Fibroblast of lung (primary cell): ENCODE measurements at regions not wholly inside any gene's neighbourhood (a gene's known extent, or its start where the extent isn't known, plus 50 kb on each side); places are given as distances from the start of the nearest gene placed in this dataset.
A peak's percentile ranks its signal among the peaks of the same experiment; 100 is the strongest.

Experiments used
- DNase-seq, 2 donors: peaks; one replicate each; pipeline versions ENCODE4 v3.0.0 to v3.0.0-alpha.2; 2010; ENCODE audit warnings: low read depth in 2 of 2
- H2AFZ ChIP-seq: 2 replicates; pipeline ENCODE4 v1.5.1; 2012; ENCODE audit warnings: low read length, control low read depth, inconsistent platforms
- H3K27ac ChIP-seq: 2 replicates; pipeline ENCODE4 v1.5.1; 2011; ENCODE audit warnings: low read length, control low read depth; ENCODE audit not compliant: insufficient read depth
- H3K27me3 ChIP-seq: 2 replicates; pipeline ENCODE4 v1.5.1; 2011; ENCODE audit warnings: mild to moderate bottlenecking, low read length; ENCODE audit not compliant: control insufficient read depth, insufficient read depth
- H3K36me3 ChIP-seq: 2 replicates; pipeline ENCODE4 v1.5.1; 2011; ENCODE audit warnings: low read length; ENCODE audit not compliant: control insufficient read depth, insufficient read depth
- H3K4me1 ChIP-seq: 2 replicates; pipeline ENCODE4 v1.5.1; 2011; ENCODE audit warnings: low read length; ENCODE audit not compliant: control insufficient read depth, insufficient read depth; ENCODE audit errors: extremely low read depth
- H3K4me2 ChIP-seq: 2 replicates; pipeline ENCODE4 v1.5.1; 2011; ENCODE audit warnings: low read length, control low read depth; ENCODE audit not compliant: insufficient read depth; ENCODE audit errors: extremely low read depth
- H3K4me3 ChIP-seq, 4 experiments: fragments of 200-600 bp in 1 of 4; sonication (generic) in 1 of 4; replicated peaks in 1 of 4; 2 replicates each; pipeline ENCODE4 v1.5.1; 2011 to 2016; ENCODE audit warnings: low read length in 4 of 4, low read depth in 3 of 4, mild to moderate bottlenecking in 3 of 4, control low read depth in 2 of 4, inconsistent platforms in 1 of 4, mixed read lengths in 1 of 4; ENCODE audit not compliant: insufficient read depth in 1 of 4; ENCODE audit errors: control extremely low read depth in 1 of 4
- H3K79me2 ChIP-seq: 2 replicates; pipeline ENCODE4 v1.5.1; 2012; ENCODE audit warnings: mild to moderate bottlenecking, low read length, inconsistent platforms; ENCODE audit not compliant: control insufficient read depth, insufficient read depth
- H3K9ac ChIP-seq: 2 replicates; pipeline ENCODE4 v1.5.1; 2011; ENCODE audit warnings: mild to moderate bottlenecking, low read length, control low read depth; ENCODE audit not compliant: insufficient read depth
- H3K9me3 ChIP-seq: 2 replicates; pipeline ENCODE4 v1.5.1; 2012; ENCODE audit warnings: low read depth, low read length; ENCODE audit not compliant: control insufficient read depth, insufficient read depth
- H4K20me1 ChIP-seq: 2 replicates; pipeline ENCODE4 v1.5.1; 2011; ENCODE audit warnings: low read length; ENCODE audit not compliant: control insufficient read depth, insufficient read depth; ENCODE audit errors: extremely low read depth
- EZH2 ChIP-seq: IDR thresholded peaks from 2 replicates; pipeline ENCODE4 v1.5.1; 2012; ENCODE audit warnings: low read length, control low read depth, mild to moderate bottlenecking; ENCODE audit errors: missing control alignments
- TF ChIP-seq, protein P1 (sequence below), 2 donors: IDR thresholded peaks in 1 of 2; conservative IDR thresholded peaks in 1 of 2; 1 replicate in 1 of 2; 2 replicates in 1 of 2; pipeline ENCODE4 v1.5.1; 2011 to 2012; ENCODE audit warnings: low read length in 2 of 2, control low read depth in 1 of 2, inconsistent platforms in 1 of 2, low read depth in 1 of 2, mild to moderate bottlenecking in 1 of 2

GRCh38 chr2:118675531-118675930 lies 171.9 kb downstream of the EN1 start:
- Histone ChIP-seq H3K9me3 (no peaks in the 10 kb centered on the region), H3K36me3 (no peaks in the 10 kb centered on the region)

DNA sequence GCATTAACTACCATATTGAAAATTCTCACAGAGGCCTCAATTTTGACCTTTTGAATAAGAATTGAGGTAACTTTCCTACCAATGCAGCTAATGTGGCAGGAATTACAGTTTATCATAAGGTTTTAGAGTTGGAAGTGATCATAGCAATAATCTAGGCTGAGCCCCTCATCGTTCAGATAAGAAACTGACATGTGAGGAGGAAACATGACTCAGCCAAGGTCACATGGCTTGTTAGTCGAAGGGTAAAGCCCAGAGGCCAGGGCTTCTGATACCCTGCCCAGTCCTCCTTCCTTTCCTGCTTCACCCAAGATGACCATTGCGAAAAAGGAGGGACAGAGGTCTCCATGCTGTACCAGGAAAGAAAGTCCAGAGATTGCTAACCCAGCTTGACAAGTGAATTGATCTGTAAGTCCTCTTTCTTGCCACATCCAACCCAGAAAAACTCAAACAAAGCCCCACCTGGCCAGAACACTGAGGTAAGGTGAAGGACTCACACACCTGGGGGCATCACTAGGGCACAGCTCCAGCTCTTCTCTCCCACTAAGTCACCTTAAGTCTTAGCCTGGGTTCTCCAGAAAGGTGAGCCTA lies 174.8 kb downstream of the EN1 start:
- Histone ChIP-seq H3K4me3 (no peak overlapping the region), H3K27ac (no peak overlapping the region), H3K4me2 (no peak overlapping the region), H3K36me3 (no peaks in the 10 kb centered on the region), H3K4me1 (peaks cover 19% of the 10 kb centered on the region), H3K9me3 (no peaks in the 10 kb centered on the region), H4K20me1 (no peaks in the 10 kb centered on the region), H3K27me3 (no peaks in the 10 kb centered on the region), H2AFZ (no peak overlapping the region), H3K9ac (no peak overlapping the region), H3K79me2 (no peaks in the 10 kb centered on the region)
- peak; percentile 21 to 45 for DNase-seq
- no peak for TF ChIP-seq EZH2
- TF ChIP-seq, protein P1, sequence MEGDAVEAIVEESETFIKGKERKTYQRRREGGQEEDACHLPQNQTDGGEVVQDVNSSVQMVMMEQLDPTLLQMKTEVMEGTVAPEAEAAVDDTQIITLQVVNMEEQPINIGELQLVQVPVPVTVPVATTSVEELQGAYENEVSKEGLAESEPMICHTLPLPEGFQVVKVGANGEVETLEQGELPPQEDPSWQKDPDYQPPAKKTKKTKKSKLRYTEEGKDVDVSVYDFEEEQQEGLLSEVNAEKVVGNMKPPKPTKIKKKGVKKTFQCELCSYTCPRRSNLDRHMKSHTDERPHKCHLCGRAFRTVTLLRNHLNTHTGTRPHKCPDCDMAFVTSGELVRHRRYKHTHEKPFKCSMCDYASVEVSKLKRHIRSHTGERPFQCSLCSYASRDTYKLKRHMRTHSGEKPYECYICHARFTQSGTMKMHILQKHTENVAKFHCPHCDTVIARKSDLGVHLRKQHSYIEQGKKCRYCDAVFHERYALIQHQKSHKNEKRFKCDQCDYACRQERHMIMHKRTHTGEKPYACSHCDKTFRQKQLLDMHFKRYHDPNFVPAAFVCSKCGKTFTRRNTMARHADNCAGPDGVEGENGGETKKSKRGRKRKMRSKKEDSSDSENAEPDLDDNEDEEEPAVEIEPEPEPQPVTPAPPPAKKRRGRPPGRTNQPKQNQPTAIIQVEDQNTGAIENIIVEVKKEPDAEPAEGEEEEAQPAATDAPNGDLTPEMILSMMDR (conservative IDR thresholded peaks at IDR 0.05 in 1 of 2, IDR thresholded peaks at IDR 0.05 in 1 of 2; ENCODE audit: low read depth in 1 of 2, low read length in 2 of 2) = no peak

More at GRCh38 chr2:118675531-118675930, 171.9 kb downstream of the EN1 start:
- TF ChIP-seq, protein P1 (conservative IDR thresholded peaks at IDR 0.05 in 1 of 2, IDR thresholded peaks at IDR 0.05 in 1 of 2; ENCODE audit: low read depth in 1 of 2, low read length in 2 of 2) = no peak
- no peak for TF ChIP-seq EZH2
- H3K79me2 ChIP-seq = no peaks in the 10 kb centered on the region
- H4K20me1 ChIP-seq = no peaks in the 10 kb centered on the region
- no peak overlapping the region for H3K27ac ChIP-seq
- no peak overlapping the region for H3K9ac ChIP-seq
- H3K4me1 ChIP-seq = peaks cover 2% of the 10 kb centered on the region
- H3K27me3 ChIP-seq = no peaks in the 10 kb centered on the region
- no peak overlapping the region for H3K4me3 ChIP-seq
- H3K4me2 ChIP-seq = no peak overlapping the region
- DNase-seq = no peak
- no peak overlapping the region for H2AFZ ChIP-seq

DNA sequence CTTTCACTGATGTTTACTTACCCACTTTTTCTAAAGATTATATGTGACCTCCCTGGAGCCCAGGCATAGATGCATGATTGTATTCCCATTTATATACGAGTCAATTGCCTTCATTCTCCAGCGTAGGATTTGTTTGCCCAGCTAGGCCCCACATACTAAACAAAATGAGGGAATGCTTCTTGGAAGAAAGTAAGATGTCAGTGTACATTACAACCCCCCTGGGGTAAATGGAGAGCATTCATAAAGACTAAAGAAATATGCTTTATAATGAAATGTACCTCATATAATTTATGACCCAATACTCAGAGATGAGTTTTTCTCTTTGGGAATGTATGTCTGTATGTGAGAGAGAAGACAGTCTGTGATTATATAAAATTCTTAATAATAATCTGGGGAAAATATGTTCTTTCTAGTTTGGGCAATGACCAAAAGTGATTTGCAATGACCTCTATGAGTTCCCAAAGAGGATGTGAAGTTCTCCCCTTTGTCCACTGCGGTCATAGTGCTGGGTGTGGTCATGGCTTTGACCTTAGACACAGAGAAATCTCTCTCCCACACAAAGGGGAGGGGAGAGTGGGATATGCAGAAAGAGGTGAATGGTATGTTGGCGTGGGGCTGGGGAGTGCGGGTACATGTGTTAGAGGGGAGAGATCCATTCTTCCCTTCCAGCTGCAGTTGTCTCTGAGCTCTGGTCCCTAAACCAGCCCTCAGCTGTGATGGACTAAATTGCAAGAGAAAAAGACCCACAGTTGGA lies 175.6 kb downstream of the EN1 start:
- no peak overlapping the region for H3K4me3 ChIP-seq
- TF ChIP-seq, protein P1 (conservative IDR thresholded peaks at IDR 0.05 in 1 of 2, IDR thresholded peaks at IDR 0.05 in 1 of 2; ENCODE audit: low read depth in 1 of 2, low read length in 2 of 2) = no peak
- no peak for TF ChIP-seq EZH2
- H3K79me2 ChIP-seq = no peaks in the 10 kb centered on the region
- H2AFZ ChIP-seq = no peak overlapping the region
- no peaks in the 10 kb centered on the region for H3K9me3 ChIP-seq
- H4K20me1 ChIP-seq = no peaks in the 10 kb centered on the region
- no peaks in the 10 kb centered on the region for H3K36me3 ChIP-seq
- no peak for DNase-seq
- H3K4me1 ChIP-seq = peaks cover 21% of the 10 kb centered on the region
- no peak overlapping the region for H3K27ac ChIP-seq
- no peak overlapping the region for H3K9ac ChIP-seq
- no peaks in the 10 kb centered on the region for H3K27me3 ChIP-seq
- no peak overlapping the region for H3K4me2 ChIP-seq
